Activated naive CD4-positive, alpha-beta T cell treated with anti-CD3 and anti-CD28 coated beads, Interleukin-2, amount 50 U/mL, for 24 hours (primary cell): ENCODE measurements at regions not wholly inside any gene's neighbourhood (a gene's known extent, or its start where the extent isn't known, plus 50 kb on each side); places are given as distances from the start of the nearest gene placed in this dataset.

ENCODE experiments used
- H3K27ac Mint-ChIP-seq: one replicate; pipeline ENCODE4 v1.8.0; 2021; ENCODE audit warnings: mild to moderate bottlenecking, mixed read lengths
- H3K27me3 Mint-ChIP-seq: one replicate; pipeline ENCODE4 v1.8.0; 2021; ENCODE audit warnings: mixed read lengths
- H3K36me3 Mint-ChIP-seq: one replicate; pipeline ENCODE4 v1.8.0; 2021; ENCODE audit warnings: mixed read lengths
- H3K4me1 Mint-ChIP-seq: one replicate; pipeline ENCODE4 v1.8.0; 2021; ENCODE audit warnings: mixed read lengths
- H3K4me3 Mint-ChIP-seq: one replicate; pipeline ENCODE4 v1.8.0; 2021; ENCODE audit warnings: mild to moderate bottlenecking, mixed read lengths
- H3K9me3 Mint-ChIP-seq: one replicate; pipeline ENCODE4 v1.8.0; 2021; ENCODE audit warnings: mixed read lengths

- Mint-ChIP-seq H3K27ac (no peak overlapping the region), H3K4me1 (no peaks in the 10 kb centered on the region), H3K9me3 (no peaks in the 10 kb centered on the region)
Measured at GRCh38 chr9:87269296-87270176, 228.1 kb upstream of the DAPK1 start.

GRCh38 chr9:87270221-87270847 is 227.3 kb upstream of the DAPK1 start:
- Mint-ChIP-seq H3K4me1 (no peaks in the 10 kb centered on the region), H3K27me3 (peaks cover 11% of the 10 kb centered on the region), H3K4me3 (no peak overlapping the region)

More at GRCh38 chr9:87269296-87270176, 228.1 kb upstream of the DAPK1 start:
- peaks cover 11% of the 10 kb centered on the region for H3K27me3 Mint-ChIP-seq
- H3K4me3 Mint-ChIP-seq, result no peak overlapping the region
- no peaks in the 10 kb centered on the region for H3K36me3 Mint-ChIP-seq

GRCh38 chr9:87270848-87271234 is 226.8 kb upstream of the DAPK1 start:
- H3K4me3 Mint-ChIP-seq, result no peak overlapping the region
- H3K9me3 Mint-ChIP-seq, result no peaks in the 10 kb centered on the region
- H3K27me3 Mint-ChIP-seq, result peaks cover 11% of the 10 kb centered on the region
- H3K27ac Mint-ChIP-seq, result no peak overlapping the region
- H3K36me3 Mint-ChIP-seq, result no peaks in the 10 kb centered on the region
- H3K4me1 Mint-ChIP-seq, result no peaks in the 10 kb centered on the region

More at GRCh38 chr9:87270221-87270847, 227.3 kb upstream of the DAPK1 start:
- no peaks in the 10 kb centered on the region for H3K36me3 Mint-ChIP-seq
- no peaks in the 10 kb centered on the region for H3K9me3 Mint-ChIP-seq
- H3K27ac Mint-ChIP-seq, result no peak overlapping the region

GRCh38 chr9:87271696-87272477 is 225.8 kb upstream of the DAPK1 start:
- Mint-ChIP-seq H3K9me3 (no peaks in the 10 kb centered on the region), H3K4me1 (peaks cover 5% of the 10 kb centered on the region), H3K27me3 (peaks cover 11% of the 10 kb centered on the region), H3K36me3 (no peaks in the 10 kb centered on the region), H3K4me3 (no peak overlapping the region), H3K27ac (no peak overlapping the region)

GRCh38 chr9:87275047-87275725 is 222.5 kb upstream of the DAPK1 start:
- Mint-ChIP-seq H3K36me3 (no peaks in the 10 kb centered on the region), H3K27ac (no peak overlapping the region), H3K9me3 (no peaks in the 10 kb centered on the region), H3K27me3 (peaks cover 6% of the 10 kb centered on the region), H3K4me3 (peak overlapping the region; percentile 38), H3K4me1 (peaks cover 14% of the 10 kb centered on the region)

- Mint-ChIP-seq H3K27ac (no peak overlapping the region), H3K36me3 (no peaks in the 10 kb centered on the region), H3K4me3 (no peak overlapping the region), H3K4me1 (peaks cover 14% of the 10 kb centered on the region), H3K9me3 (no peaks in the 10 kb centered on the region), H3K27me3 (peaks cover 4% of the 10 kb centered on the region)
Measured at GRCh38 chr9:87276327-87276841, 221.3 kb upstream of the DAPK1 start.

- Mint-ChIP-seq H3K4me1 (peaks cover 14% of the 10 kb centered on the region), H3K4me3 (no peak overlapping the region), H3K36me3 (no peaks in the 10 kb centered on the region), H3K27ac (no peak overlapping the region), H3K27me3 (peaks cover 4% of the 10 kb centered on the region), H3K9me3 (no peaks in the 10 kb centered on the region)
Measured at GRCh38 chr9:87276851-87277261, 220.8 kb upstream of the DAPK1 start.

GRCh38 chr9:87277346-87277745 is 220.3 kb upstream of the DAPK1 start:
- H3K4me1 Mint-ChIP-seq, result peaks cover 14% of the 10 kb centered on the region
- H3K4me3 Mint-ChIP-seq, result no peak overlapping the region
- peaks cover 4% of the 10 kb centered on the region for H3K27me3 Mint-ChIP-seq
- H3K9me3 Mint-ChIP-seq, result no peaks in the 10 kb centered on the region
- no peaks in the 10 kb centered on the region for H3K36me3 Mint-ChIP-seq
- H3K27ac Mint-ChIP-seq, result no peak overlapping the region

GRCh38 chr9:87278971-87279733 is 218.5 kb upstream of the DAPK1 start:
- H3K4me1 Mint-ChIP-seq, result peaks cover 14% of the 10 kb centered on the region
- peaks cover 1% of the 10 kb centered on the region for H3K27me3 Mint-ChIP-seq
- no peaks in the 10 kb centered on the region for H3K9me3 Mint-ChIP-seq
- no peak overlapping the region for H3K27ac Mint-ChIP-seq
- no peaks in the 10 kb centered on the region for H3K36me3 Mint-ChIP-seq
- no peak overlapping the region for H3K4me3 Mint-ChIP-seq

GRCh38 chr9:87280421-87280820 is 217.2 kb upstream of the DAPK1 start:
- Mint-ChIP-seq H3K9me3 (no peaks in the 10 kb centered on the region), H3K4me3 (no peak overlapping the region), H3K27ac (no peak overlapping the region), H3K4me1 (peaks cover 14% of the 10 kb centered on the region), H3K27me3 (peaks cover 1% of the 10 kb centered on the region), H3K36me3 (no peaks in the 10 kb centered on the region)

GRCh38 chr9:87282538-87282937 is 215.1 kb upstream of the DAPK1 start:
- Mint-ChIP-seq H3K9me3 (no peaks in the 10 kb centered on the region), H3K36me3 (no peaks in the 10 kb centered on the region), H3K4me3 (no peak overlapping the region), H3K4me1 (peaks cover 6% of the 10 kb centered on the region), H3K27me3 (peaks cover 1% of the 10 kb centered on the region), H3K27ac (no peak overlapping the region)

- Mint-ChIP-seq H3K36me3 (no peaks in the 10 kb centered on the region), H3K4me3 (no peak overlapping the region), H3K4me1 (no peaks in the 10 kb centered on the region), H3K27ac (no peak overlapping the region), H3K9me3 (no peaks in the 10 kb centered on the region), H3K27me3 (peaks cover 1% of the 10 kb centered on the region)
Measured at GRCh38 chr9:87283585-87283984, 214.1 kb upstream of the DAPK1 start.

- H3K27ac Mint-ChIP-seq, result no peak overlapping the region
- no peaks in the 10 kb centered on the region for H3K4me1 Mint-ChIP-seq
- H3K4me3 Mint-ChIP-seq, result no peak overlapping the region
- peaks cover 1% of the 10 kb centered on the region for H3K27me3 Mint-ChIP-seq
- no peaks in the 10 kb centered on the region for H3K9me3 Mint-ChIP-seq
- H3K36me3 Mint-ChIP-seq, result no peaks in the 10 kb centered on the region
Measured at GRCh38 chr9:87285183-87285850, 212.3 kb upstream of the DAPK1 start.

- H3K27ac Mint-ChIP-seq, result no peak overlapping the region
- no peaks in the 10 kb centered on the region for H3K4me1 Mint-ChIP-seq
- H3K36me3 Mint-ChIP-seq, result no peaks in the 10 kb centered on the region
- no peaks in the 10 kb centered on the region for H3K9me3 Mint-ChIP-seq
- no peak overlapping the region for H3K4me3 Mint-ChIP-seq
- H3K27me3 Mint-ChIP-seq, result peaks cover 1% of the 10 kb centered on the region
Measured at GRCh38 chr9:87286506-87286905, 211.2 kb upstream of the DAPK1 start.
